Activated CD8-positive, alpha-beta memory T cell treated with anti-CD3 and anti-CD28 coated beads, Interleukin-2, amount 50 U/mL, for 48 hours (primary cell): ENCODE measurements at regions not wholly inside any gene's neighbourhood (a gene's known extent, or its start where the extent isn't known, plus 50 kb on each side); places are given as distances from the start of the nearest gene placed in this dataset.

Source experiments
- DNase-seq: peaks from one replicate; pipeline ENCODE4 v3.0.0-alpha.2; 2020

DNA sequence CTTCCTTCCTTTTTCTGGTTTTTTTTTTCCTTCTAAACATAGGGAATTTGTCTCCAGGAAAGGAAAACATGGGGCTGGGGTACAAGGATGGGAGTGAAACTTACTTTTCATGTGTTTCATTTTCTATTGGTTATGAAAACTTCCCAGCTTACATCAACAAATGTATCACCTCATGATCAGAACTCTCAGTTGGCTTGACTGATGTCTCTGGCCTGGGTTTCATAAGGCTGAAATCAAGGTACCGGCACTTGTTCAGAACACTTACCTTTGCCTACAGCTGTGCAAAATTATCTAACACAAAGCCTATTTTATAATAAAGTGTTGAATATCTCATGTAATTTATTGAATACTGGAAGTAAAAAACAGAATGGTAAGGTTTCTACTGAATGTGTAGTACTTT, 91.8 kb upstream of the STT3B start:
- no peak for DNase-seq

DNA sequence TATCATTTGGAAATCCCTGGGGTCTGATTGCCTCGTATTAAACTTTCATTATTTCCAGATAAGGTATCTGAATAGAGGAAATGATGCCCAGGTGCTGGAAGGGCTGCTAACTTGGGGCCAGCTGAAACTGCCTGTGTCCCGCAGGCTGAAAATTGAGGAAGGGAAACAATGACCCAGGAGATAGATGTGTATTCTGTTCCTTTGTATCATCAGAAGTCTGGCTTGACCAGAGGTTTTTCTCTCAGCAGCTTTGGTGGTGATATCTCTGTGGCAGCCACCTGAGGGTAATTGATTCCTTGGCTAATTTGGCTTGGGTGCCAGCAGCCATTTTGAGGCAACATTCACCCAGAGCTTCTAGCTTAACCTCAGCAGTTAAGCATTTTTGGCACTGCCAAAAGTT, 90.0 kb upstream of the STT3B start:
- DNase-seq = no peak

DNA sequence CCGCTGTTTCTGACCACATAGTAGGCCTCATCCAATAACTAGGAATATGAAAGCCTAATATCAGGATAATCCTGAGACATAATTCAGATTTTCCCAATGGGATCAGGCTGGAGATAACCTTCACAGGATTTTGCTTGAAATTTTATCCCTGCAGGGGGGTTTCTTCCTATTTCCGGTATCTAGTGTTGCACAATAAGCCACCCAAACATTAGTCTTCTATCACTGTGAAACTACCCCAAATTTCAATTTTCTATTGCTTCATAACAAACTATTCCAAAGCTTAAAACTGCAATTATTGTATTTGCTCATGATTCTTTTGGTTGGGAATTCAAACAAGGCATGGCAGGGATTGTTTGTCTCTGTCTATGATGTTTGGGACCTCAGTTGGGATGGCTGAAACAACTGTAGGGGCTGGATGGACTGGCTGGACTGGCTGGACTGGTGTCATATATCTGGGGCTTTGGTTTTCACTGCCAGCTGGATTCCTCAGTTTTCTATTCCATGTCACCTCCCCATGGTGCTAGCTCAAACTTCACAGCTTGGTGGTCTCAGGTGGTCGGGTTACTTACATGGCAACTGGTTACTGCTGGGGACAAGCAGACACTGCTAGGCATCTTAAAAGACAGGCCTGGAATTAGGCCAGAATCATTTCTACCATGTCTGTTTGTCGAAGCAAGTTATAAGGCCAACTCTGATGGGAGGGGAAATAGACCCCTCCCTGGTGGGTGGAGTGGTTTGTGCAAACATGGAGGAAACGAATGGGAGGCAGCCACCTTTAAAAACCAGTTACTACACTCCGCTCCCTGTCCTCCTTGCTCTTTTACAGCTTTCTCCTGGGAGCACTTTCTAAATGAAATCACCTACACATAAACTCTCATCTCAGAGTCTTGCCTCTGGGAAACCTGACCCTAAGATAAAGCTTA, 88.2 kb upstream of the STT3B start:
- no peak for DNase-seq

DNA sequence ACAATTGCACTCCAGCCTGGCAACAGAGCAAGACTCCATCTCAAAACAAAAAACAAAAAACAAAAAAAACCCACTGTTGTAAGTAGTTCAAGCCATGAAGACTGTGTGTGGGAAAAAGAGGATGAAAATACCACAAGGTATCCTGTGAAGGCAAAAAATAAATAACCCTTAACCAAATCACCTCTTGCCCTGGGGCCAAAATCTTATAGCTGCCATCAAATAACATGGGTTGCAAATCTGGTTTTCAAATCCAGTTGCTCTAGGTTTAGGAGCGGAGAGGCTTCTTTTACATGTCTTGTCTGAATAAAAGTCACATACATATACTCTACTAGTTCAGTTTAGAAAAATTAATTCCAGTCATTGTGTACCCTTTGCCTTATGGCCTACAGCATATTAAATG, 87.0 kb upstream of the STT3B start:
- no peak for DNase-seq

DNA sequence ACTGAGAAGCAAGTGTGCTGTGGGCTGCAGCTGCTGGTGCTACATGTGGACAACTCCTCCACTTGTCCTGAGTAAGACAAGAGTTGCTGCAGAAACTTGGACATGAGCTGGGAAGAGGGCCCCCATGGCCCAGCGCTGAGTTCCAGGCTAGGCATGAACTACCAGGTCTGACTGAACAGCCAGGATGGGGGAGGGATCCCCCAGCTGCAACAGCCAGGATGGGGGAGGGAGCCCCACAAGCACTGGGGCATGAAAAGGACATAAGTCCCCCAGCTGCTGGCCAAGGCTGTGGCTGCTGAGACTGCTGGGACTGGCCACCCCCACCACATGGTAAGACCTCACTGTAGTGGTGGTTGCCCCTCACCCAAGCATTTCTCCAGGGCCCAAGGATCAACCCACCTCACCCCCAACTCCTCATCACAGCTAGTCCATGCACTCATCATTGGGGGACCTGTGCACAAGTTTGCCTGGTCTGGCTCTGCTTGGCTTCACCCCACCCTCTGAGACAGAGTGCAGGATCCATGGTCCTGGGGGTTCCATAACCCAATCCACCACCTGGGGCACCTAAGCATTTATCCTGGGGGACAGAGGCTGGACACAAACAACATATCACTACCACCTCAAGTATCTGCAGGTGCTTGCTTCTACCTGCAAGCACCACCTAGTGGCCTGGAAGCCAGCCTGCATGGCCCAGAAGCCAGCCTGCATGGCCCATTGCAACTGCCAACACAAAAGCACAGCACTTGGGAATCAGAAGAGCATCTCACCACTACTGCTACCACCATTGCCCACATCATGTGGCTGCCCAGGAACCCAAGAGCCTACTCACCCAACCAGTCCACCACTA, 84.5 kb upstream of the STT3B start:
- DNase-seq = no peak

DNA sequence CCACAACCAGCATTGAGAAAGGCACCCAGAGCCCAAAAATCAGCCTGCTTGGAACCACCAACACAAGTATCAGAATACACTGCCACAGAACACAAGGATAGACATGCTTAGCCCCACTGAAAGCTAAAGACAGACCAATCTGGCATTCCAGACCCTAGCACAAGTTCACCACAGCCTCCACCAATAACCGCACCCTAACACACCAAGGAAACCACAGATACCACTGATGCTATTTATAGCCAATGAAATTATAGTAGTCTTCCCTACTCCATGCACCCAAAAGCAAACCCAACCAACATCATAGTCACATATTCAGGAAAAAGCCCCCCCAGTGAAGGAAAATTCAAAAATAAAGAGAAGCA, 83.9 kb upstream of the STT3B start:
- no peak for DNase-seq

DNA sequence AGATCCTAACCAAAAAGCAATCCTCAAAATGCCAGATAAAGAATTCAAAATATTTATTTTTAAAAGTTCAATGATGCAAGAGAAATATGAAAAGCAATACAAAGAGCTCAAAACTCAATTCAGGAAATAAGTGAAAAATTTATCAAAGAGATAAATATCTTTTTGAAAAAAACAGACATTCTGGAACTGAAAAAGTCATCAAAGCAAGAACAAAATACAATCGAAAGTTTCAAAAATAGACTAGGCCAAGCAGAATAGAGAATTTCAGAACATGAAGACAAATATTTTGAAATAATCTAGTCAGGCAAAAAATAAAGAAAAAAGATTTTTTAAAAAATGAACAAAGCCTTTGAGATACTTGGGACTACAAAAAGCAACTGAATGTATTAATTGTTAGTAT, 83.4 kb upstream of the STT3B start:
- no peak for DNase-seq

DNA sequence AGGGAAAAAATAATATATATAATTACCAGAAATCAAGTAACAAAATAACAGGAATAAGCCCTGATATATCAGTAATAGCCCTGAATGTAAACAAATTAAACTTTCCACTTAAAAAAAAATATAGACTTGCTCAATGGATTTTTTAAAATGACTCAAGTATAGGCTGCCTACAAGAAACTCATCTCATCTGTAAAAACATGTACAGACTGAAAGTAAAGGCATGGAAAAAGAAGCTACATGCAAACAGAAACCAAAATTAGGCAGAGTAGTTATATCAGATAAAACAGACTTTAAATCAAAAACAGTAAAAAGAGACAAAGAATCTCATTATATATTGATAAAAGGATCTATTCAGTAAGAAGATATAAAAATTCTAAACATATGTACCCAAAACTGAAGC, 82.4 kb upstream of the STT3B start:
- DNase-seq = no peak

DNA sequence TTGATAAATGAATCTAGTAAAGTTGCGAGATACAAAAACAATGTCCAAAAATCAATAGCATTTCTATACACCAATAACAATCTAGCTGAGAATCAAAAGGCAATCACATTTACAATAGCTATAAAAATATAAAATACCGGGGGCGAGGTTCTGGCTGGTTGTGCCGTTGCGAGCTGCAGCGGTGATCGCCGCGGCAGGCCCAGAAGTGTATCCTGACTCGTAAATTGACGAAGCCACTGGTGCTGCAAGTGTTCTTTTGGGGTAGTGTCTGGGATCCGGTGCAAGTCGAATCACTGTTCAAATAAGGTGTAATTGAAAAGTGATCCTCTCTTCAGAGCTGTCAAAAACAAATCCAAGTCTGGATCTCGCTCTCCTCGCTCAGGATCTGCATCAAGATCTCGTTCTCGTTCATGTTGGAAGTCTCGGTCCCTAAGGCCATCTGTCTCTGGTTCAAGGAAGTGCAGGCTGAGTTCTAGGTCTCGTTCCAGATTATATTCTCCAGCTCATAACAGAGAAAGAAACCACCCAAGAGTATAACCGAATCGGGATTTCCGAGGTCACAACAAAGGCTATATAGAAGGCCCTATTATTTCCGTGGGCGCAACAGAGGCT, 80.1 kb upstream of the STT3B start:
- DNase-seq = no peak

DNA sequence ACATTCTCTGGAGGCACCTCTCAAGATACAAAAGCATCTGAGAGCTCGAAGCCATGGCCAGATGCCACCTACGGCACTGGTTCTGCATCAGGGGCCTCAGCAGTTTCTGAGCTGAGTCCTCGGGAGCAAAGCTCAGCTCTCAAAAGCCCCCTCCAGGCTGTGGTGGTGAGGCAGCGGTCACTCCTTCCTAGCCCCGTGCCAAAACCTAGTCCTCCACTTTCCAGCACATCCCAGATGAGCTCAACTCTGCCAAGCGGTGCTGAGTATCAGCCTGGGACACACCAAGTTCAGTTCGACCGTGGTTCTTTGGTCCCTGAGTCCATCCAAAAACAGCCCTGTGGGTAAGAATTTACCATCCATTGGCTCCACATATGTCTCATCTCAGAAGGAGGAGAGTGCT, 79.3 kb upstream of the STT3B start:
- no peak for DNase-seq

DNA sequence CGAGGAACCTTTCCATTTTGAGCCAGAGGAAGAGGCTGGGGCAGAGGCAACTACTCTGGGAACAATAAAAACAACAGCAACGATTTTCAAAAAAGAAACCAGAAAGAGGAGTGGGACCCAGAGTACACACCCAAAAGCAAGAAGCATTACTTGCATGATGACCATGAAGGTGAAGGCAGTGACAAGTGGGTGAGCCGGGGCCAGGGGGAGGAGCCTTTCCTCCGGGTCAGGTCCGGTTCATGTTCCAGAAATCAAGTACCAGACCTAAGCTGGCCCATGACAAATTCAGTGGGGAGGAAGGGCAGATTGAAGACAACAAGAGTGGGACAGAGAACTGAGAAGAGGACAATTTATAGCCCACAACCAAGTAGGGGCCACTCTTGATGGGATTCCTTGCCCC, 77.2 kb upstream of the STT3B start:
- no peak for DNase-seq

DNA sequence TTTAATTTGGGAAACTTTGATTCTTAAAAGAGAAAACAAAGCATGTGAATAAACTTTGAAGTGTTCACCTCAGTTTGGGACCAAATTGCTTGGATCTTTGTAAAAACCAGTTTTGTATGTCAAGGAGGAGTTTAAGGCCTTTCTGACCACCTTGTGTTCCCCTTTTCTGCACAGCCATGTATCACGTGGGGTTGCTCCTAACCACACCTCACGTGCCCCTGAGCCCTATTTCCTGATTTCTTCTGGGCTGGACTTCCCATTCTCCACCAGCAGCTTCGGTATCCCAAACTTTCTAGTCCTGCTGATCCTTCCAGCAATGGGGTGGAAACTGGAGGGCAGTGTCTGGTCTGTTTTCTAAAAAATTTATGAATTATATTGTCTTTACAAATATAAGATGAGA, 76.4 kb upstream of the STT3B start:
- DNase-seq = no peak

DNA sequence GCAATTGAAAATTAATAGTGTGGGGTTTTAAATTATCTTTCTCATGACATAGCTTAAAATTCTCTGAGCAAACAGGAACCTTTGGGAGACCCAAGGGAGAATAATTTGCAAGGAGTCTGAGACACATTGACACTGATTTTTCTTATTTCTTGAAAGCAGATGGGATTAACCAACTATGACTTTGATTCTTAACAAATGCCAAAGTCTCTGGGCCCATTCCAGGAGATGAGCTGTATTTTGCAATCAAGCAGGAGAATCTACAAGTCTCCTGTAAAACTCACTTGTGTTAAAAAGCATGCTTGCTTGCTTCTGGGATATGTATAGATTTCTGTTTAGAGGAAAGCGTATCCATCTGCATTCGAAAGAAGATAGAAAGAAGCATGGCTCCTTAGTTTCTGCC, 71.3 kb upstream of the STT3B start:
- no peak for DNase-seq

DNA sequence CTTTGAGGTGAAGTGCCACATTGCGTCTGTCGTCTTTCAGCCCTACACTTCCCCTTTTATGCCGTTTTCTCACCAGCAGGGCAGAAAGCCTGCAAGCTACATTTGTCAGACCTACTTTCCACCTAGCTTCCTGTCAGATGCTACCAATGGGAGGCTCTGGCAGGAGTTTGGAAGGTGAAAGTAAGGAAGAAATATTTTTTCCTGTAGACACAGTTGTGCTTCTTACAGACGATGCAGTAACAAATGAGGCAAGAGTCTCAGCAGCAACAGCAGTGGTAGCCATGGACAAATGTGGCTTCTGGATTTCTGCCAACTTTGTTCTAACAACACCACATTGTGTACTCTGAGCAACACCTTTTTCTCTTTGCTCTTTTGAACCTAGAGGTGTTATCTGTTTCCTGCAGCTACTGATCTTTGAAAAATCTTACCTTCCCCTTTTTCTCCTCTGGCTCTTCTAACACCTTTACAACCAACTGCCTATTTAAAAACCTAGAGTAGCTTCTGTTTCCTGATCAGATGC, 70.6 kb upstream of the STT3B start:
- DNase-seq = no peak

DNA sequence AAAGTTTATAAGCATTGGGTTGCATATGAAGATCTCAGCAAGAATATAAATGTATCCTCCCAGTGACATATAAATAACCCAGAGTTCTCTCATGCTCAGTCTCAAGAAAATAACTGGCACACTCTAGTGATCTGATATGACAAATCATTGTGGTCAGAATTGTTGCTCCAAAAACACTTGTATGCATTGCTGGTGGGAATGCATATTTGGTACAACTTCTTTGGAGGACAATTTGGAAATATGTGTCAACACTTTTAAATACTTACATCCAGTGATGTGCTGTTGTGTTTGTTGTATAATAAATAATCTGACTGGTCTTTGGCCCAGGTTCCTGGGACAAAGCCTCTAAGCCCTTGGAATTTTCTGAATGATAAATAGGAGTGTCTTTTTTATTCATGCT, 66.7 kb upstream of the STT3B start:
- DNase-seq = no peak

DNA sequence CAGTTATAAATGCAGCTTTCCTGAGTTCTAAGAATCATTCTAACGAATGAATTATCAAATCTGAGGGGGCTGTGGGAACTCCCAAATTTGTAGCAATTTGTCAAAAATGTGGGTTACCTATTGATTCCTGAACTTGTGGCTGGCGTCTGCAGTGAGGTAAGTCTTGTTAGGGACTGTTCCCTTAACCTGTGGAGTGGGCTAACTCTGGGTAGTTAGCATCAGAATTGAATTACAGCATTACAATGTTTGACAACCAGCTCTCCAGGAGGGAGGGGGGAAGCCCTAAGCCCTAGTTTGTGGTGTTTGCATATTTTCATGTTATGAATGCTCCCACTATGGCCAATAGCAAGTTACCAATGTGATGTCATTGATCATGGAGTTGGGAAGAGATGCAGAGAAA, 65.9 kb upstream of the STT3B start:
- no peak for DNase-seq

DNA sequence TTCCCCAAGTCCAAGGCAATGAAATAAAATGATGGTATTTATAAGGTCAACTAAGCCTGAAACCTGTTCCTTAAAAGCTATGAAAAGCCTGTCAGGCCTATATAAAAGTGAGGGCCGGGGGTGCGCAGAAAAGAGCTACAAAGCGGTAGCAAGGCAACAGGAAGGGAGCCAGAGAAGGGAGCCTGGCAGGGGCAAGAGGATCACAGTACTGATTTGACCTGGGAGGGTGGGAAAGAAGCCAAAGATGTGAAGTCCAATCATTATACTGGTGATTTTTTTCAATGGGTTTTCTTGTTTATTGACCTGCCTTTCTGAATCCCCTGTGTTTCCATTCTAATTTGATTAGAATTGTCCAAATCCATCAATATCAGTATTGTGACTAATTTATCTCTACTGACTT, 64.3 kb upstream of the STT3B start:
- no peak for DNase-seq

DNA sequence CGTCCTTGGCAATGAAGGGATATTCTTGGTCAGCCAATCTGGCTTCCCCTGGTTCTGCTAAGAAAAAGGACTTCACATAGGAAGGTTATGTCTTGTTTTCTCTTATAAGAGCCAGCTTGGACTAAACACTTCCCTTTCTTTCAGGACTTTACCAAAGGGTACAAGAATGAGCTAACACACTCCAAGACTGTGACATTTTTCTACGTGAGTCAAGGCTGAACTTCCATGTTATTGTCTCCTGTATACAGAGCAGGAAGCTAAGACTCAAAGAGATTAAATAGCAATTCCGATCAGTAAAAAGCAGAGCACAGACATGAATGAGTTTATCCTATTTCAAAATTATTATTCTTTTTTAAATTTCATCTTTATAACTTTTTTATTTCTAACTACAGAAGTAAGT, 63.3 kb upstream of the STT3B start:
- DNase-seq = no peak

DNA sequence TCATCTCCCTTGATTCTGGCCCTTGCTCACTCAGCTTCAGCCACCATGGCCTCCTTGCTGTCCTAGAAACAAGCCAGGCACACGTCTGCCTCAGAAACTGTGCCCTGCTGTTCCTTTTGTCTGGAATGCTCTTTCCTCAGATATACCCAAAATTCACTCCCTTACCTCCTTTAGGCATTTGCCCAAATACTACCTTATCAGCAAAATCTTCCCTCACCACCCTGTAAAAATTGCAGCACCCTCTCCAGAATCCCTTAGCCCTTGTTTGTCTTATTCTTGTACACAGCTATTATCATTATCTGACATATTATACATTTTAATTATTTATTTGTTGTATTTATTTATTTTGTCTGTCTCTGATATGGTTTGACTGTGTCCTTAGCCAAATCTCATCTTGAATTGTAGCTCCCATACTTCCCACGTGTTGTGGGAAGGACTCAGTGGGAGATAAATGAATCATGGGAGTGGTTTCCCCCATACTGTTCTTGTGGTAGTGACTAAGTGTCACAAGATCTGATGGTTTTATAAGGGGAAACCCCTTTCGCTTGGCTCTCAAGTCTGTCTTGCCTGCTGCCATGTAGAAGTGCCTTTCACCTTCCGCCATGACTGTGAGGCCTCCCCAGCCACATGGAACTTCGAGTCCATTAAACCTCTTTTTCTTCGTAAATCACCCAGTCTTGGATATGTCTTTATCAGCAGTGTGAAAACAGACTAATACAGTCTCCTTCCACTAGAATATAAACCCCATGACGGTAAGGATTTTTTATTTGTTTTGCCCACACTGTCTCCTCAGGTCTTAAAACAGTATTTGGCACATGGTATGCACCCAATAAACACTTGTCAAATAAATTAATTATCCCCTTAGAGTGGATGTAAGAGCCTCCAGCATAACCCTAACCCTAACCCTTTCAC, 60.0 kb upstream of the STT3B start:
- no peak for DNase-seq

DNA sequence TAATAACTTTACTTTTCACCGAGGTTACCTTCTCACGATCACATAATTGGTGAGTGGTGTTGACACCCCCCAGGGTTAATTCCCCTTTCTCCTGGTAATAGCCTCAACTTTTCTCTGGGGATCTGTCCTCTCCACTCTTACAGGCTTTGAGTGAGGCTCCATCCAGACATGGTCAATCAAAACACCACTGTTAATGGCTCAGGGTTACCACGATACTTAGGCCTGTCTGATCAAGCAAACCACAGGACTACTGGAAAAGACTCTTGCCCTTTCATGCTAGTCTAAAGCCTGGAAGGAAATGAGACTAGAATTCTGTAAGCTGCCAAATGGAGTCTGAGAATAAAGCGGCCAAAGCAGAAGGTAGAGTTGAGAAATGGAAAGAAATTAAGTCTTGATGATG, 56.5 kb upstream of the STT3B start:
- no peak for DNase-seq

DNA sequence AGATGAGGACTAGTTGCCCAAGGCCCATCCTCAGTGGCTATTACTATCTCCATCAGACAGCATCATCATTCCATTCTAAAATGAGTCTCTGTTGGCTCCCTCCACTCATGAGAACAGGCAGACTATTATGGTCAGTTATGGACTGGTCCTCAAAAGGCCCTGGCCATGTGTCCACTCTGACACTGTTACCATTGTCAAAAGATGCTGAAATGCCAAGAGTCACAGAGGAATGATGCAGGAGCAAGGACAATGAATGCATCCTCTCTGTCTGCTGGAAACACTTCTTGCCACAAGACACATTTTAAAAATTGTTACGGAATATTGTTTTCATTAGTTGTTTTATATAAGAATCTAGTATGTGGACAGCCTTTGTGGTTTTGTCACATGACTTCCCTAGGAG, 53.3 kb upstream of the STT3B start:
- no peak for DNase-seq

DNA sequence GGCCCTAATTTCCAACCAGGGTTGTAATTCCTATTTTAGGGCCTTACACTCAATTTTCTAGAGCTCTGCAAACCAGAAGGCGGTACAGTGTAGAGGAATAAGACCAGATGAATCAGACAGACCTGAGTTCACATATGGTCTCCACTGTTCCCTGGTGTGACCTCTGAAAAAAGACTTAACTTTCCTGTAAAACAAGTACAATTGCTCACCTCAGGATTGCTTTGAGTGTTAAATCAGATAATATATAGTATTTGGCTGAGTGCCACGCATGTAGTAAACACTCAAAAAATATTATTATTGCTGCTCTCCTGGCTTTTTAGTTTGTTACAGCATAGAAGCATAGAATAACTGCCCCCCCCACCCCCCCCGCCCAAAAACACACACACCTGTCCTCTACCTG, 51.0 kb upstream of the STT3B start:
- no peak for DNase-seq
